ENCODE measurements at regions not wholly inside any gene's neighbourhood (a gene's known extent, or its start where the extent isn't known, plus 50 kb on each side); places are given as distances from the start of the nearest gene placed in this dataset.
"Not testable (repeated sequence)": the region's sequence is repeated elsewhere in the genome, so short reads cannot be mapped to it uniquely, and the experiment has no call there.

DNA sequence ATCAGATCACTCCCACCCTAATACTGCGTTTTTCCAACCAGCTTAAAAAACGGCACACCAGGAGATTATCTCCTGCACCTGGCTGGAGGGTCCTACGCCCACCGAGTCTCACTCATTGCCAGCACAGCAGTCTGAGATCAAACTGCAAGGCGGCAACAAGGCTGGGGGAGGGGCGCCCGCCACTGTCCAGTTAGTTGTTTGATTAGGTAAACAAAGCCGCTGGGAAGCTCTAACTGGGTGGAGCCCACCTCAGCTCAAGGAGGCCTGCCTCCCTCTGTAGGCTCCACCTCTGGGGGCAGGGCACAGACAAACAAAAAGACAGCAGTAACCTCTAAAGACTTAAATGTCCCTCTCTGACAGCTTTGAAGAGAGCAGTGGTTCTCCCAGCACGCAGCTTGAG lies 463.0 kb upstream of the CADM1 start:
- not testable (repeated sequence) for DNase-seq (ENCODE audit: low read depth)

DNA sequence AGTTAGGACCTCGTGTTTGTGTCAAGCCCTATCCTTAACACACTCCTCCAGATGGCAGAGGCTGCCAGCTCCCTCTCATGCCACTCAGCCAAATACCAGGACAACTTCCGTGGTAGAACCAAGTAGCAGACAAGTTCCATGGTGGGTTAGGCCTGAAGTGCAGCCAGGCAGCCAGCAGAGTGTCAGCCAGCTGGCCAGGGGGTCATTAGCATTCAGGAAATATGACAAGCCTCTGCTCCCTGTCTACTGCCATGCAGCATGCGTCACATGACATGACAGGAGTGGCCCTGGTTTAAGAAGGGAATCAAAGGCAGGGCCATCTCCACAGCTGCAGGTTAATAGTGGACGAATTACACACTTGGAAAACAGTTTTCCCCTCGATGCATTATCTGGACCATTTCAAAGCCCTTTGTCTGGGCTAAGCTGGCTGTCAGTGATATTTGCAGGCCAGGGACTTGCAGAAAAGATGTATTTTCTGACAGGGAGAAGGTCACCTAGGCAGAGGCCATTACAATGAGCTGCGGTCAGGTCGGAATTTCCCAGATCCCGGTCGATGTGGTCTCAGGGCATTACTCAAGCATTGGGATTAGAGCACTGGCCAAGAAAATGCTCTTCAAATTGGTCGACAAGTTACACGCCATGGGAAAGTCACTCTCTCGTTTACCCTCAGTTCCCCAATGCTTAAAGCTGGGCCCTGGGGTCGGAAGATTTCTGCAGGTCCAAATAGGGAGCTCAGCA lies 461.7 kb upstream of the CADM1 start:
- DNase-seq (ENCODE audit: low read depth): no peak

DNA sequence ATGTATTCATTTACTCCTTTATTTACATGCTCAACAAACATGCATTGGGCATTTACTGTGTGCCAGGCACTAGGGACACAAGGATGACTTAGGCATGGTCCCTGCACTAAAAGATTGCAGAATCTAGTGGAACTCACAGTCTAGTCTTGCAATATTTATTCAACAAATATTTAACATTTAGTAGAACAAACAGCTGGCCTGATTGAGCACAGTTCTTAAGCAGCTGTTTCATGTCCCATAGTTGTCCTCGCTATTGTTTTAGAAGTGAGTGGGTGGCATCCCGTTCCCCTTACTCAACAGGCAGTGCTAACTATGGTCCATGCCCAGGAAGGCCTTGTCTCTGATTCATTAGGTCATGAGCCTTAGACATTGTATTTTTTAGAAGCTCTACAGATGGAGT lies 459.9 kb upstream of the CADM1 start:
- no peak for DNase-seq (ENCODE audit: low read depth)

DNA sequence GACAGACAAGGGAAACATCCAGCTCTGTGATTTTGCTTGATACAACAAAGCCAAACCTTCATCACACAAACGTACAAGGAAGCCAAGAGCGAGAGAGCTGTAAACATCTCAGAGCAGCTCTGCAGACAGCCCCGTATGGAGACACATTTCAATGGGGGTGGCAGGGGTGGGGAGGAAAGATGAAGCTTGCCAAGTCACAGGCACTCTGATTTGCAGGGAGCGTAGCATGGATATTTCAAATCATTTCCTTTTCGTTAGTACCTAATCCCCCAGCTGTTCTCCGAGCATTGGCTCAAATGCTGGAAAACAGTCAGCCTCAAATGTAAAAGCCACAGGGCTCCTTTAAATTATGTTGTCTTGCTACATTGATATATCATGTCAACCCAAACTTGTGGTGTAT lies 458.9 kb upstream of the CADM1 start:
- DNase-seq (ENCODE audit: low read depth): no peak

DNA sequence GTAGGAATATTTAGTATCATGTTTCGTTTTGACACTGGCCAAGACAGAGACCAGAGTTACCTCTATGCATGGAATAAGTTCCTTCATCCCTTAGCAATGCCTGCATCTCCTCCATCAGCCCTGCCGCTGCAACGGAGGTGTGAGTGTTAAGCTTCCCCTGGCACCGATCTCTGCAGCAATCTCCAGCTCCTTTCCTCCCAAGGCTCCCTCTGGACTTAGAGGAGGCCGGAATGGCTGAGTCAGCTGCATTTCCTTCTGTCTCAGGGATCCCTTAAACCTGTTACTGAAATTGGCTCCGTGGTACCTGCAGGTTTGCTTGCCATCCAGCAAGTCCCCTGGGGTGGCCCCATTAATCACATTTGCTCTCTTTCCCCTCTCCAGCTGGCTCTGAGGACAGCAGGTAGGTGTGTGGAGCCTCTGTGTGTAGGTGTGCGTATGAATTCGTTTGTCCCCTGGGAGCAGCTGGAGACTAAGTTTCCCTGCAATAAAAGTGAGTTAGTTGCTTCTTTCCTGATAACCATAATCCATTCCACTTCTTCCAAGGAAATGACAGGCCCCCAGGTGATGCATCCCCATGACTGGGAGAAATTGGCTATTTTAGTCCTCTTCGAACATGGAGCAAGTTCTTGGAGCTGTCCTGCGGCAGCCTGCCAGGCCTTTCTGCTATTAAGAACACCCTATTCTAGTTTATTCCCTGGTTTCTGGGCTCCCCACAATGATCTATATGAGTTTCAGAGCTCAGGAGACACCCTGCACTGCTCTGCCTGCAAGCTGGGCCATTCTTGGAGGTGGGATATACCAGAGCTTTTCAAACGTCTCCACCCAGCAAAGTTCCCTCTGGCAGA lies 457.2 kb upstream of the CADM1 start:
- DNase-seq (ENCODE audit: low read depth): no peak

DNA sequence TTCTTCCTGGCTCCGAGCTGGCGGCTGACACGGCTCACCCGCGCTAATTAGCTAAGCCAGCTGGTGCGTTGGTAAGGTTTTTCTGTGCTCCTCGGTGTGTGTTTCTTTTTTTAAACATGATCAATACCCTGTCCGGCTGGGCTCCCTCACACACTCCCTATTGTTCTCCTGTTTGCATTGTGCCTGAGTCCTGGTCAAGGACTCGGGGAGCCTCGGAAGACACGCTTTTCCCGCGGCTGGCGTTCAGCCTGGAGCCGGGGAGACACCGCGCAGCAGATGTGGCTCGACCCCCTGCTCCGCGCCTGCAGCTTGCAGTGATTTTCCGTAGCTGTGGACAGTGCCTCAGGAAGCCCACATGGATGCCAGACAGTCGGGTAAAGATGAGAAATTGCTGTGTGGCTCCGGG lies 454.9 kb upstream of the CADM1 start:
- DNase-seq (ENCODE audit: low read depth): no peak

DNA sequence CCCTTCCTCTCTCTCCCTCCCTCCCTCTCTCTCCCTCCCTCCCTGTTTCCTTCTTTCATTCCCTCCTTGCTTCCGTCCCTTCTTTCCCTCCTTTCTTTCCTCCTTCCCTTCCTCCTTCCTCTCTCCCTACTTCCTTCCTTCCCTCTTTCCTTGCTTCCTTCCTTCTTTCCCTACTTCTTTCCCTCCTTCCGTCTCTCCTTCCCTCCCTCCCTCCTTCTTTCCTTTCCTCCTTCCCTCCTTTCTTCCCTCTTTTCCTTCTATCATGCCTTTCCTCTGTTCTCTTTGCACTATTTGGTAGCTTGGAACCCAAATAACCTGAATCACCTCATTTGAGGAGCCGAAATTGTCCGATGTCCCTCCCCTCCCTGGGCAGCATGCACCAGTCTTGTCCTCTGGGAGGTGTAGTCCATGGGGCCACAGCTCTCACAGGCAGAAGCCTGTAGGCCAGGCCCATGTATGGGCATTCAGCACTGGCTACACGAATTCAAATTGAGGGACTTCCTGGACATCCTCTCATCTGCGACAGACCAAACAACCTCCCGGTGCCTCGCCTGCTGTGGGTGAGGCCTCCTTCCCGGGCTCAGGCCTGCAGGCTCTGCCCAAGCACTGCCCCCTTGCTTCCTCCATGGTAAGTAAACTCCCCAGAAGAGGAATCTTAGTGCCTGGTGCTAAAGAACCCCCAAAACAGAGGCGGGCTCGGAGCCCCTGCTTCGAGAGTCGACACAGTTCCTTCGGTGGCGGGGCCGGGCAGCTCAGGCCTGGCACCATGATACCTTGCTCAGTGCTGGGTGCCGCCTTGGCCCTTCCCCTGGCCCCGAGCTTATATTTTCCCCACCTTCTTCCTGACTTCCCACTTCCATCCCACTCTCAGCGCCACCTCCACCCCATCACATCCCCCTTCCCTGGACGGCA lies 454.1 kb upstream of the CADM1 start:
- DNase-seq (ENCODE audit: low read depth): no peak

DNA sequence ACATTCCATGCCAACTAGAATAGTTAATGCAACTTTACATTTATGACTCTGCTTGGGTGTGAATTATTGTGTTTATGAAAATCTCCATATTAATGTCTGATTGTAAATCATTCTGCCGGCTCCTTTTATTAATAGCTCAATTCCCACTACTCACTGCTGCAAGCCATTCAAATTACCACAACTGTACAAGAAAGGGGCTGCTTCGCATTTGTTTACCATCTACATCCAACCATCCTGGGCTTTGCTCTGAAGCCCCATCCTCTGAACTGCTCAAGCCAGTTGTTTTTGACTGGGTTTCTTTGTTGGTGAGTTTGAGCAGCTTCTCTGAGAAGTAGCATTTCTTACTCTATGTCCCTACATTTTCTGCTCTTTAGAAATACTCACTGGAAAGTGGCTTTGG lies 451.6 kb upstream of the CADM1 start:
- no peak for DNase-seq (ENCODE audit: low read depth)

DNA sequence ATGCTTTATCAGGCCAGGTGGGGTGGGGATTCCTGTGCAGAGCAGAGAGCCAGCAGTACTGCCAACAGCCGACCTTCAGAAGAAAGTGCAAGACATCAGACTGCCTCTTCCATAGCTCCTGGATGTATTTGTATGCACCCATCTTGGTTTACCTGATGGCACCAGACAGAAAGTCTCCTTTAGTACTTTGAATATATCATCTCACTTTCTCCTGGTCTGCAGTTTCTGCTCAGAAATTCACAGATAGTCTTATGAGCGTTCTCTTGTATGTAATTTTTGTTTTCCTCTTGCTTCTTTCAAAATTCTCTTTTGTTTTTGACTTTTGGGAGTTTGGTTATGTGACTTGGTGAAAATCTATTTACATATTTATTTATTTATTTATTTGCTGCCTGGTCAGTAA lies 446.4 kb upstream of the CADM1 start:
- DNase-seq (ENCODE audit: low read depth): no peak

DNA sequence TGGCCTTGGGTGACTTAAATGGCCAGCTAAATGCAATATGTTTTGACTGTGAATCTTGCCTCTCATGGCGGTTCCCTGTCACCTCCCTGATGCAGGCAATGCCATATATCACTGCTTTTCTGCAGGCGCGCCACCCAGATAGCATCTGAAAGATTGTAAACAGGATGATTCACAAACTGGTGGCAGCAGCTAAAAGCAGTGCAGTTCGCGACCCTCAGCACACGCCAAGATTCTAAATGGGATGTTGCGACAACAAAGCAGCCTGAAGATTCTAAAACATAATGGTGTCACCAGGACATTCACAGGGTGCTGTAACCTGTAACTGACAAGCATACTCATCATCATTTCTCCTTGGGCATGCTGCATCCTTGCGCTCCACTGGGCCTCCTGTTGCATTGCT lies 440.4 kb upstream of the CADM1 start:
- DNase-seq (ENCODE audit: low read depth): no peak

DNA sequence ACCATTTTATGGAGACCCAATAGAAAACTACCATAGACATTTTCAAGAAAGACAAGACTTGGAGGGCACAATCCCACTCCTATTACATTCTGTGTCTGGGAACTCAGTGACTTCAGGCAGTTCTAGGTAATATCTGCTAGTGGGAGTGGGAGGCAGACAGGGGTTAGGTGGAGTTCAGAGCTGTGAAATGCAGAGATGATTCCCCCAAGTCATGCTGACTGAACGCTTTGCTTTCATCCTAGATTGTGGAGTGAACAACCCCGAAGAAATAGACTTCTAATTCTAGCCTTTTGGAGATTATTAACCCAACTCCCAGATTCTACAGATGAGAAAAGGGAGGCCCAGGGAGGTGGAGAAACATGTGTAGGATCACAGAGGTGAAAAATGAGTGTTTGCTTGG lies 437.8 kb upstream of the CADM1 start:
- DNase-seq (ENCODE audit: low read depth): no peak

DNA sequence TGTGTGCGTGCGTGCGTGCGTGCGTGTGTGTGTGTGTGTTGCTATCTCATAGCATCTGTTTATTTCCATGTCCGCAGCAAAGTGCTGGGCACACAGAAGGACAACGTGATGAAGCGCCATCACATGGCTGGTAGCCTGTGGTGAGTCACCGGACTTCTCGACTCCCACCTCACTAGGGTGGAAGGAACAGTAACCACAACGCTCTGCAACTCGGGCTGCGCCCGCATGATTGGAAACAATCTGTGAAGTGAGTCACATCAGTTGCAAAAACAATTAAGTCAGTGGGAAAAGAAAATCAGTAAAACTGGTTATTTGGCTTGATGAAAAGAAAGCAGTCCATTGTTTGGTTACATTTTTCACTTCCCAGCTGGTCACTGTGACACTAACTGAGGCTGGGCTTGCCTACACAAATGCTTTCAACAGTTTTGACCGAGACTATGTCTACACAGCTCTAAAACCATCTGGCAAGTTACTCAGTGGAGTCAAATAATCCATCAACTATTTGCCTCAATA lies 437.3 kb upstream of the CADM1 start:
- DNase-seq (ENCODE audit: low read depth): no peak

DNA sequence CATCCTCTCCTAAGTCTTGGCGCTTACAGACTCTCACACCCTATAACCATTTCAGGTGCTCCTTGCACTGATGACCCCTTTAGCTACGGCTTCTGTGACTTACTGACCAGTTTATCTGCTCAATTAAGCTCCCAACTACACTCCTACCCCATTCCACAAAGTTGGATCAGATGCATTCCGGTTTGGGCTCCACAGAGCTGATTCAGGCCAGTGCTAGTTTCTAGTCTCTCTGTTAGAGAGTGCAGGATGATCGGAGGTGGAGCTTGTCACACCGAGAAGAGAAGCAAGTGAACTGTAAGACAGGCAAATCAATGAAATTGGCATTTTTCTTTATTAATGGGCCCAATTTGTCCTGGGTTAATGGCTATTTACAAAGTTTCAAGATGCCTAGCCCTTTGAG lies 436.8 kb upstream of the CADM1 start:
- no peak for DNase-seq (ENCODE audit: low read depth)

DNA sequence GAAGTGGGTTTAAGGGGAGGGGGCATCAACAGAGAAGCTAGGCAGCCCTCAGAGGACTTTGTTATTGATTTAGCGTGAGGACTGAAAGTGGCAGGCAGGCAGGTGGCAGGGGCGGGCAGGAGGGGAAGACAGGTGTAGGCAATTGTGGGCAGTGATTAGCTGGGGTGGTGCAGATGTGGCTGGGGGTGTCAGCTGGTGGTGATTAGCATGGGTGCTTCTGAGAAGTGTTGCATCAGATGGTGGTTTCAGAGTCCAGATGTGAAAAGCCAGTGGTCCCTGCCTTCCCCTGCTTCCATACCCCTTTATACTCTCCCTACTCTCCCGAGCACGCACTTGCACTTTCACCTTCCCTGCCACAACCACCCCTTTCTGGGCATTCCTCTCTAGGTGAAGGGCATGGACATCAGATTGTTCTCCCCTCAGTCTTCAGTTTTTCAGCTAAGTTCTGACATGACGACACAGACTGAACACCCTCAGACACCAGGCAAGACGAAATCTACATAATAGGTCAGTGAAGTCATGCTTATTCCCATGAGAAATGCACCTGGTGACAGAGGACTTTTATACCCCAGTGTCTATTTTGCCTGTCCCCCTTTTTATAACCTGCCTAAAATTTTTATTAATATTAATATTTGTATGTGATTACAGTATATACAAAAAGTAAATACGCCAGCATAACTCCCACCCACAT lies 435.7 kb upstream of the CADM1 start:
- no peak for DNase-seq (ENCODE audit: low read depth)

DNA sequence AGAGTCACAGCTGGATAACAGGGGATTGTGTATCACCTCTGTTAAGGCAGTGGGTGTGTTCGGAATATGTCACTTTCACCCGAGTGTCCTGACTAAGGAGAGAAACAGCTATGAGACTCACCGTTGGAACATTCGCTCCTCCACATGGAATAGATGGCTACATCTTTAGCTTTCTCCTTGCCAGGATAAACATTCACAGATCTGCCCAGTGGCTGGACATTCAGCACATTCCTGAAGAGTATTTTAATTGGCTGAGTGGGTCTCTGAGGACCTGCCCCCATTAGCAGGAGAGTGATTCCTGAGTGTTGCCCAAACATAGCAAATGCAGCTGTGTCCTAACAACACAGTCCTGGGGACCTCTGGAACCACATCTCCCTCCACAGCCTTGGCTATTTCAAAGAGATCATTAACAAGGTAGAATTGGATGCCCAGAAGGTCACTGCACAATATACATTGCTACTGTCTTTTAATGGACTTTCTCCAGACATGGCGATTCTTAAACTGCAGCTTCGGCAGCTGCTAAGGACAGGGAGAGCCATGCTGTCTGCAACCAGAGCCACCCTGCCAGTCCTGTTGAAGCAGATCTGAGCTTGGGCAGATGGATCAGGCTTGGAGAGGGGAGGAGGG lies 435.0 kb upstream of the CADM1 start:
- DNase-seq (ENCODE audit: low read depth): no peak

DNA sequence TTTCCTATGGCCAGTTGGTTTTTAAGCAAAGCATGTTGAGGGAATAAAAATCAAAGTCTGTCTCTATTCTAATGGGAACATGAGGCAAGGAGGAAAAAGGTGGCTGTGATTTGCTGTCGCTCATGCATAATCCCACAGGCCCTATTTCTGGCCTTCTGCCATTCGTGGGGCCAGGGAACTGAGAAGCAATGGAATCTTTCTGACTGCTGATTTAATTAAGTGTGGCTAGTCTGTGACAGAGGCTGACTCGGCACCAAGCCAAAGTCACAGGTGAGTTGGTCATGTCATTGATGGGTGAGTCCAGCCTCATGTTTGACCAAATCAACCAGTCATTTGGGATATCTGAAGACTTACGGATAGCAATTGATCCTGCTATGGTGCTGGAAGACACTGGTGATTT lies 429.3 kb upstream of the CADM1 start:
- no peak for DNase-seq (ENCODE audit: low read depth)

DNA sequence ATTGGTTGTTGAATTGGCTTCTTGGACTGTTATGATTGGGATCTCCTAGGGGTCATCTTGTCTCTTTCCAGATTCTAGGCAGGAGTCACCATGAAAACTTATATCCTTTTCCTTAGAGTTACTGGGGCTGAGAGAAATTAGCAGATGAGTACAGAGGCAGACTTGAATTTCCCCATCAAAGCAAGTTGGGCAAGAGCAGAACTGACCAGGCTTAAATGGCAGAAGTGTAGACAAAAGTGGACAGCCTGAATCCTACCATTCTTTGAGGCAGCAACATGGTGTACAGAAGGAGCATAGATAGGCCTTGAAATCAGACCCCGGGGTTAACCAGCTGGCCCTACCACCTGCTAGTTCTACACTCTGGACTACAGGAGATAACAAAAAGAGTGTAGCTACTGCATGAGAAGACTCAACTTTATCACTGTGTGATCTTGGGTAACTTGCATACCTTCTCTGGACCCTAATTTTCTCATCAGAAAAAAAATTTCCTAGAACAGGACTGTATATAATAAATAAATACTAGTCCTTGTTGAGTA lies 427.4 kb upstream of the CADM1 start:
- no peak for DNase-seq (ENCODE audit: low read depth)

DNA sequence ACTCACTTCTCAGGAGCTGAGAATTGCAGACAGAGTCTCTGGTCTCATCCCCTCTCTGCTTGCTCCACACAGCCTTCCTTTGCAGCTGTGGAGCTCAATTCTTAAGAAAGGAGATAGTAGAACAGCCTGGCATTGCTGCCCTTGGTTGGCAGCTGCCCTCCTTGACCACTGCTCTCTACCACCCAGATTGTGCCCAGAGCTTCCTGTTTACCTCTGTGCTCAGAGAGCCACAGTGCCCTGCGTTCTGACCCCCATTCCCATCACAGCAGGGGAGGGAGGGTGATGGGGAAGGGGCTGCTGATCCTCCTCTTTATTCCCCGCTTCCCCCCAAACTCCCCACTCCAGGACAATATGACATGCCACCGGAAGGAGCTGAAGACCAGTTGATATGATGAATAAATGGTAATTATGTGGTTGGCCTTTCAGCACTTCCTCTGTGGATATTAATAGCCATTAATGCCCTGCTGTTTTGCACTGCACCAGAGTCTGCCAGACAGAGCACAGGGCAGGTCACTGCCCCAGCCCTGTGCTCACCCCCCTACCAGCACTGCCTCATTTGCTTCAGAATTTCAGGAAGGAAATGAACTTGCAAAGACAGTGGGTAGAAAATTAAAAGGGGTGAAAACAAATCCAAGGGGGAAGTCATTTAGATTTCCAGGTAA lies 426.8 kb upstream of the CADM1 start:
- no peak for DNase-seq (ENCODE audit: low read depth)

DNA sequence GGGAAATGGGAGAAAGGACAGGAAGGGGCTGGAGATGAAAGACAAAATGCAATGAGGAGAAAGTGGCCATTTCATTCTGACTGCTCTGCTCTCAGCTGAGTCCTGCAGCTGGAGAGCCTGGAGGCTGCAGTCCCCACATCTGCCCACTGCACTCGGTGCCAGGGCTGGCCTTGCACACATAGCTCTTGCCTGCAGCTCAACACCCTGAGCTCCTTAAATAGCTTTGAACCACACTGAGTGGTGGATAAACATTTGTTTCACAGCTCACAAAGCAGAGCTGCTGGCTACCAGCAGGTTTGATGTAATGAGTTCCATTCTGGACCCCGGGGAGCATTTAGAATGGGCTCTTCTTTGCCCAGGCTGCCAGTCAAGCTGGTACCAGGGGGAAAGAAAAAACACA lies 426.1 kb upstream of the CADM1 start:
- no peak for DNase-seq (ENCODE audit: low read depth)

DNA sequence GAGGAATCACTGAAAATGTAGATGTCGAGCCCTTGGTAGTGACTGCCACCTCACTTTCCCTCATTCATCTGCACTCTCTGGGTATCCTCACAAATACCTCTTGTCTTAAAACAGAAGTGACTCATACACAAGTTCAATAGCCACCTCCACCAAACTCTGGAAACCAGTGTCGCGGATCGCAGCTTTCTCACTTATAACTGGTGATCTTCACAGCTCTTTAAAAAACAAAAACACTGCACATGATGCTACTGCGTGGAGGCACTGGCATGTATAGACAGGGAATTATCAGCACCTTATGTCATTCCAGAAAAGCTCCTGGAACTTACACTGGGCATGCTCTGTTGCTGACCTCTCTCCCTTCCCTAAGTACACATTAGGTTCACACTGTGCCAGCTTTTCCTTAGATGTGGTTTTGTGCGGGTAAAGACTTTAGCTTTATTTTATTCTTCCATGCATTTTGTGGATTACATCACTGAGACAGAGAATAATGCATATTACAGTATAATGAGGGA lies 425.5 kb upstream of the CADM1 start:
- DNase-seq (ENCODE audit: low read depth): no peak
